HG03354 (cell line): ENCODE measurements at regions not wholly inside any gene's neighbourhood (a gene's known extent, or its start where the extent isn't known, plus 50 kb on each side); places are given as distances from the start of the nearest gene placed in this dataset.

Source experiments
- ATAC-seq: cut with Tn5 transposase; IDR thresholded peaks from one replicate; pipeline ENCODE4 v1.9.1; 2021; ENCODE audit warnings: mild to moderate bottlenecking; ENCODE audit not compliant: unreplicated experiment, poor library complexity, severe bottlenecking

DNA sequence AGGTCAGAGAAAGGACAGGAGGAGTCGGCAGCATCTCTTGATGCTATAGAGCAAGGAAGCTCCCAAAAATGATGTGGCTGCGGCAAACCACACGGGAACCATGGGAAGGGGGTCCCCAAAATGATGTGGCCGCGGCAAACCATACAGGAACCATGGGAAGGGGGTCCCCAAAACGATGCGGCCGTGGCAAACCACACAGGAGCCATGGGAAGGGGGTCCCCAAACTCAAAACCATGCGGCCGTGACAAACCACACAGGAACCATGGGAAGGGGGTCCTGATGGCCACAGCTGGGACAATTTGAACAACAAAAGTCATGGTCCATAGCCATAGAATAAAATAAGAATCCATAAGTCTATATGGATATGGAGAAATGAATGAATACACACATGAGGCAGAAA lies 58.4 kb upstream of the GLI2 start:
- ATAC-seq = no peak

DNA sequence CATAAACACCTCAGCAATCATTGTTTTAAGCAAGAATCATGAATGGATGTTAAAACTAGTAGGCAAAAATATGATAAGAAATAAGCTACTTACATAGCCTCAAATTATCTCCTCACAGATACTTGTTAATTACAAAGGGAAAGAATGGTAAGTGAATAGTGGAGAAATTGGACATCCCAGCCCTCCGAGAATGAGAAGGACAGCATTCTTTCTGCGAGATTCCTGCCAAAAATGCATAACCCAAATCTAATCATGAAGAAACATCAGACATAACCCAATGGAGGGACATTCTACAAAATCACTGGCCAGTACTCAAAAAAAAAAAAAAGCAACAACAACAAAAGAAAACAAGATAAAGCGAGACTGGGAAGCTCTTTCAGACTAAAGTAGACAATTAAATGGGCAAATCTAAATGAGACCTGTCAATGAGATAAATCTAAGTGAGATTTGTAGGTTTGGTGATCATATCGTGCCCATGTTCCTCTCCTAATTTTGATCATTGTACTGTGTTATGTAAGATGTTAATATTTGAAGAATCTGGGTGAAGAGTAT lies 57.9 kb upstream of the GLI2 start:
- ATAC-seq = no peak

DNA sequence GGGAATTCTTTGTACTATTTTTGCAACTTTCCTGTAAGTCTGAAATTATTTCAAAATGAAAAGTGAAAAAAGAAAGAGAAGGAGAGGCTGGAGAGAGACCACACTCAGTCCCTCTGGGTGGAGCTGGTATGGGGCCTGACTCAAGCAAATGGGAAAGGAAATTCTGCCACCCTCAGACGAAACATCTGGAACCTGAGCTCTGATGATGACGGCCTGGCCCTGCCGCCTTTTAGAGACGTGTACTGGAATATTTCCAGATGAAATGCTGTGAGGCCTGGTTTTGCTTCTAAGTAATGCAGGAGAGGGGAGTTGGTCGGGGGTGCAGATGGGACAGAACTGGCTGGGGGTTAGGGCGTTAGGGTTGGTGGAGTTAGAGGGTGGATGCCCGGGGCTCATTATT lies 57.4 kb upstream of the GLI2 start:
- no peak for ATAC-seq

DNA sequence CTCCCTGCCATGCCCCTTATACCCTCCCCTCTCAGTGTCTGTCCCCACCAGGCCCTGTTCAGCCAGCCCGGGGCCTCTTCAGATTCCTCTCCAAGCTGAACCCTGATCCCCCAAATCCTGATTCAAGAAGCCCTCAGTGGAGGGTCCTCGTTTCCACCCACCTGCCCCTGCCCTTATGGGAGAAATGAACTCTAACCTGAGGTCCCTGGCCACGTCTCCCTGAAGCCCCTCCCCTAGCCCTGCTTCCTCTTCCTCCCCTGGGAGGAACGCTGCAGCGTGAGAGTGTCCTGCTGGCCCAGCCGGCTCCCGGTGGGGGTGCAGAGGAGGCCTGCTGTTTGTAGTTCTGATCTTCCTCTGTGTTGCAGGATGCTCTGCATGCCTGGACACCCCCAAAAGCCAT lies 56.7 kb upstream of the GLI2 start:
- no peak for ATAC-seq

DNA sequence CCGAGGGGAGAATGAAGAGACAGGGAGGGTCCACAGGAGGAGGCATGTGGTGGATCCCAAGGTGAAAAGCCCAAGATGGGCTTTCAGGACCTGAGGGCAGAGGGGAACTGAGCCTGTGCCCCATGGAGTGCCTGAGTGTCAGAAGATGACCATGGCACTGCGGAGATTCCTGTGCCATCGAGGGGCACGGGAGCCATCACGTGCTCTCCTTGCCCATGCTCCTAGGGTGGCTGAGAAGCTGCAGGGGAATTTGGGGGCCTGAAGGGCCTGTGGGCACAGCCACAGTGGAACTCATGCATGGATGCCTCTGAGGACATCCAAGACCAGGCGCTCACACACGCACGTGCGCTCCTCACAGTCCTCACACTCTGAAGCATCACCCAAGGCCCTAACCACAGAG lies 56.1 kb upstream of the GLI2 start:
- ATAC-seq = no peak

DNA sequence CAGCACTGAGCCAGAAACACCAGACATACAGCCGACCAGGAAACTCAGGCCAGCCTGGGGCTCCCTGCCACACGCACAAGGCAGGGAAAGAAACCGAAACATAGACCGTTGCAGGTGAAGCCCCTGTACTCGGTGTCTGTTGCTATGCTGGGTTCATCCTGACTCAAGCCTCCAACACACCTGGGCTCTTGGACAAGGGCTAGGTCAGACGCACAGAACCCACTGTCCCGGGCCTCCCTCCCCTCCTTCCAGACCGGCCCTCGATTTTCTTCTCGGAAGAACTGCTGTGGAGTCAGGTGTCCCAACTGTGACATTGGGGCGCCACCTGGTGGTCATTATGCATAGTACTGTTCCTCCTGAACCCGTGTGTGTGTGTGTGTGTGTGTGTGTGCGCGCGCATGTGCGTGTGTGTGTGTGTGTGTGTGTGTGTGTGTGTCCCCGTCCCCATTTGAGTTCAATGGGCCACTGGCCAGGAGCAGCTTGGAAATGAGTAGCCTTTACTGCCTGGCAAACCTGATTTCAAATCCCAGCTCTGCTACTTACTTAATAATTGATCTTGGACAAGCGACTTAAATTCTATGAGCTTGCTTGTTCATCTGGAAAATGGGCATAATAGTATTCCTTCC lies 55.4 kb upstream of the GLI2 start:
- ATAC-seq = peak; percentile 70

DNA sequence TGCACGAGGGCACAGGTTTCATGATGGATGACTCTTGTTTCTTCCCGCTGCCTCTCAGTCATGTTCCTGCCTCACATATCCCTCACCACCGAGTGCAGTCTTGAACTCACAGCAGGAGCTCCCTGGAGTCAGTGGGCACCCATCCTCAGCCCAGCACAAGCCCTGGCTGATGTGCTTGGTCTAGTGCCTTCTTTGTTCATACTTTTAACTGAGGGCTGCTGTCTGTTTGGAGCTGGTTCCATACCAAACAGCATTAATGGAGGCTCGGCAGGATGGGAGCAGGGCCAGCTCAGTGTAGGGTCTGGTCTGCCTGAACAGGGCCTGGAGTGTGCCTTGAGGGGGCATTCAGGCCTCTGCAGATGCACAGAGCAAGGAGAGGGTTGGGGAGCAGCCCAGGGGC lies 54.5 kb upstream of the GLI2 start:
- no peak for ATAC-seq

DNA sequence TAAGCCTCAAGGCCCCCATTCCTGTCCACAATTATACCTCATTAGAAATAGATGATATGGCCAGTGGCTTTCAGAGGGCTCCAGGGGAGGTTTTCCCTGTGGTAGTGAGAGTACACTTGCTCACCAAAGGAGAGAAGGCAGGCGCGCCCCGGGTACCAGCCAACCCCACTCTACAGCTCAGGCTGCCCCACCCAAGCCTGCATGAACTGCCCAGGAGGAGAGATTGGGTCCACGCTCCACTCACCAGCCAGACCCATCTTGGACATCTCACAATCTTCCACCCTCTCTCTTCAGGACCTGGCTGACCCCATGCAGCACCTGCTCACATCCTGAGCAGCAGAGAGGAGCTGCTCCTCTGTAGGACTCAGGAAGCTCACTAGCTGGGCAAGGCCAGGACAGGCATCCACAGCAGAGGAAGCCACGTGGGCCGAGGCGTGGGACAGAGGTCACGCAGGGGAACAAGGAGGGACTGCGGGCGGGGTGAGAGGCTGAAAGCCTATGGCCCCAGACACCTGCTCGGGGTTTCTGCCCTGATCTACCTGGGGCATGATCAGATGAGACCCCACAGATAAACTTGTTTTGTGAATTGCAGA lies 53.9 kb upstream of the GLI2 start:
- ATAC-seq = no peak

DNA sequence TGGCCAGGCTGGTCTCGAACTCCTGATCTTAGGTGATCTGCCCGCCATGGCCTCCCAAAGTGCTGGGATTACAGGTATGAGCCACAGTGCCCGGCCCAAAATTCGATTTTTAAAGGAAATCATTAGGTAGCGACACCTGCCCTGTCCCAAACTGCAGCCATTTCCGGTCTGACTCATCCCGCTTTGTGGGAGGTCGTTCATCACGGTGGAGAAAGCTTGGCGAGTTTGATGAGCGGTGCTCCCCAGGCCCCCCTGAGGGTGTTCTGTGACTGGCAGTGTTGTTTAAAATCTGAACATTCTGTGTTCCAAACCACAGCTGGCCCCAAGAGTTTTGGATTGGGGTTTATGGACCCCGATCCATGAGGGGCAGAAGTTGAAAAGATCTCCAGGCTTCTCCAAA lies 53.0 kb upstream of the GLI2 start:
- no peak for ATAC-seq

DNA sequence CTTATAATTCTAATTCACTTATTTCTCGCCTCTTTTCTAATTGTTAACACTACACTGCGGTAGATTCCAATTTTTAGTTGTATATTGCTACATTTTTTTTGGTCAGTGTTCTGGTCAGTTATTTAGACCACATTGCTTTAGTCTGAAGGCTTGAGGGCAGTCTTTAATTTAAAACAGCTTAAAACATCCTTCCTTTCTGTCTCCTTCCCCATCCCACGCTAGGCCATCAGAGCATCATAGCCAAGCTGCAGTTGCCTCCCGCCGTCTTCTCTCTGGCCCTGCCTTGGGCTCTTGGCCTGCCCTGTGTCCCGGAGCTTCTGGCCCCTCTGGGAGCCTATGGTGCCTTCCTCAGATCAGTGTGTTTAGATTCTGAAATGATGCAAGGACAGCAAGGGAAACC lies 52.6 kb upstream of the GLI2 start:
- no peak for ATAC-seq

DNA sequence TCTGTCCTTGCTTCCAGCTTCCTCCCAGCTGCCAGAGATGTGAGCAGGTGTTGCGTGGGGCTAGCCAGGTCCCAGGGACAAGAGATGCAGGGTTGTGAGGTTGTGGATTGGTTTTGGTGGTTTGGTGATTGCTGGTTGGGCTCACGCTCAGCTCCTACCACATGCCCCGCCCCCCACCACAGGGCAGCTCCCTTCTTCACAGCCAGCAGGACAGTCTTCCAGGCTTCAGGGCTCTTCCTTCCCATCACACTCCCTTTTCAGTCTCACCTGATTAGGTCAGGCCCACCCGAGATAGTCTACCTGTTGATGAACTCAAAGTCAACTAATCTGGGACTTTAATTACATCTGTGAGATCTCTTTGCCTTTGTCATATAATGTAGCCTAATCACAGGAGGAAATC lies 52.0 kb upstream of the GLI2 start:
- ATAC-seq = no peak

DNA sequence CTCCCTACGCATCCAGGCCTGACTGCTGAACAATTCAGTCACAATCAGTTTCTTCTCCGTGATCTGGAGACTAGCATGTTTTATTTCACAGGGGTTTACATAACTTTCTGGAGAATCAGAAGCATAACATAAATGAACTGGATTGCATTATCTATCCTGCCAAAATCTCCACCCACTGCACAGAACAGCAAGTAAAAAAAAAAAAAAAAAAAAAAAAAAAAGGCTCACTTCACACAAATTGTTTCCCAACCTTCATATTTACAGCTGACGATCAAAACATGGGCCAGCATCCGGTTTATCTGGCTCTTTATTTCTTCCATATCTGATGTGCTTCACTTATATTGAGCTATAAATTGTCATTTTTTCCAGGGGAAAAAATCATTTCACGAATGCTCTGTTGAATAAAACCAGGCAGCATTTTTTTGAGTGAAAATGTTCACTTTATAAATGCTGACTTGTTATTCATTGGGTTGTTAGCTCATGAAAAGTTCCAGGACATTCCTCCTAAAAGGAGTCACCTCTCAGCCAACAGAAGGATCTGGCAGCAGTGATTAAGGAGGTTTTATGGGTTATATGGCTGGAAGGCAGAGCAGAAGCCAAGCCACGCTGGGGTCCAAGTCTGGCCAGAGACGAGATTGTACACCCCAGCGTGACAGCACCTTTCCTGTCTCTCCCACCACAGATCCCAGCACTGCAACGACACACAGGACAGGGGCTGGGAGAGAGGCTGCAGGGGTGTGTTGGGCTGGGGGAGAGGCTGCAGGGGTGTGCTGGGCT lies 51.2 kb upstream of the GLI2 start:
- ATAC-seq = no peak

DNA sequence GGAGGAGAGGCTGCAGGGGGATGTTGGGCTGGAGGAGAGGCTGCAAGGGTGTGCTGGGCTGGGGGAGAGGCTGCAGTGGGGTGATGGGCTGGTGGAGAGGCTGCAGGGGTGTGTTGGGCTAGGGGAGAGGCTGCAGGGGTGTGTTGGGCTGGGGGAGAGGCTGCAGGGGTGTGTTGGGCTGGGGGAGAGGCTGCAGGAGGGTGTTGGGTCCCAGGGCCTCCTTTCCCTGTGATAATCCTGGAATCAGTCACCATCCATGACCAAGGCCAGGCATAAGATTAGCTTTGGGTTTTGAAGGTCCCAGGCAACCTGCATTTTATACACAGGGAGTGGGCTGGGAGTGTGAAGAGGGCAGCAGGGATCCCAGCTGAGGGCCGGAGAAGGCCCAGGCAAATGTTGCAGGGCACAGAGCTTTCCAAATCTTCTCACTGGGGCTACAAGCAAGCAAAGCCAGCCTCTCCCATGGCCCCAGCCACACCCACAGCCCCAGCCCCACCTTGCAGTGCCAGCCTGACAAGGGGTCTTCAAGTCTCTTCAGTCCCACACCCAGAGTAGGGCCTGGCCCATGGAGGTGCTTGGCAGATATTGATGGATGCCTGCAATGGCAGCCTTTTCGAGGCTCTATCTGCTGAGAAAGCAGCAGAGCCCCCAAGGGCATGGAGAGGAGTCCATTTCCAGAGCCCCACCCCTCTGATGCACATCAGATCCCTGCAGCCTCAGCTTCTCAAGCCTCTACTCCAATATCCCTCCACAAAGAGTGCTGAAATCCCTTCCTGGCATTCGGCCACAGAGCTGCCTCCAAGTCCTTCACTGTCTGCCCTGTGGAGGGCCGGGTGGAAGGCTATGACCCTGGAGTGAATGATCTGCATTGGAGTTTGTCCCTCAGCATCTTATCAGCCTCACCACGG lies 50.3 kb upstream of the GLI2 start:
- no peak for ATAC-seq
